ENCODE measurements at regions not wholly inside any gene's neighbourhood (a gene's known extent, or its start where the extent isn't known, plus 50 kb on each side); places are given as distances from the start of the nearest gene placed in this dataset.

GRCh38 chr15:87573534-87573933, 683.0 kb downstream of the NTRK3 start:
- intact Hi-C loops (cut with micrococcal nuclease), result no loop called here
- no TSS peak for BruUV-seq (replicated peaks)
- TF ChIP-seq, protein P1, sequence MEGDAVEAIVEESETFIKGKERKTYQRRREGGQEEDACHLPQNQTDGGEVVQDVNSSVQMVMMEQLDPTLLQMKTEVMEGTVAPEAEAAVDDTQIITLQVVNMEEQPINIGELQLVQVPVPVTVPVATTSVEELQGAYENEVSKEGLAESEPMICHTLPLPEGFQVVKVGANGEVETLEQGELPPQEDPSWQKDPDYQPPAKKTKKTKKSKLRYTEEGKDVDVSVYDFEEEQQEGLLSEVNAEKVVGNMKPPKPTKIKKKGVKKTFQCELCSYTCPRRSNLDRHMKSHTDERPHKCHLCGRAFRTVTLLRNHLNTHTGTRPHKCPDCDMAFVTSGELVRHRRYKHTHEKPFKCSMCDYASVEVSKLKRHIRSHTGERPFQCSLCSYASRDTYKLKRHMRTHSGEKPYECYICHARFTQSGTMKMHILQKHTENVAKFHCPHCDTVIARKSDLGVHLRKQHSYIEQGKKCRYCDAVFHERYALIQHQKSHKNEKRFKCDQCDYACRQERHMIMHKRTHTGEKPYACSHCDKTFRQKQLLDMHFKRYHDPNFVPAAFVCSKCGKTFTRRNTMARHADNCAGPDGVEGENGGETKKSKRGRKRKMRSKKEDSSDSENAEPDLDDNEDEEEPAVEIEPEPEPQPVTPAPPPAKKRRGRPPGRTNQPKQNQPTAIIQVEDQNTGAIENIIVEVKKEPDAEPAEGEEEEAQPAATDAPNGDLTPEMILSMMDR (IDR thresholded peaks at IDR 0.05; ENCODE audit: unreplicated experiment), result no peak
- ChIA-PET CTCF (no interaction called here), POLR2A (interaction anchor here (0.6 kb wide), 1 partner anchor 23 kb away, joined by 5 read pairs; no protein-coding TSS in a partner anchor)
- peaks cover 6% of the 10 kb centered on the region for H3K36me3 Mint-ChIP-seq (ENCODE audit: insufficient read depth, unreplicated experiment)
- no peak overlapping the region for H3K27ac Mint-ChIP-seq (ENCODE audit: low read depth, unreplicated experiment)
- DNase-seq (ENCODE audit: unreplicated experiment), result no peak
- no peaks in the 10 kb centered on the region for H3K9me3 Mint-ChIP-seq (ENCODE audit: unreplicated experiment)
- no peak overlapping the region for H3K4me3 Mint-ChIP-seq (ENCODE audit: unreplicated experiment)
- no peaks in the 10 kb centered on the region for H3K27me3 Mint-ChIP-seq (ENCODE audit: insufficient read depth, unreplicated experiment)
- peaks cover 31% of the 10 kb centered on the region for H3K4me1 Mint-ChIP-seq (ENCODE audit: insufficient read depth, unreplicated experiment)

- intact Hi-C loops (cut with micrococcal nuclease), result no loop called here
- no TSS peak for BruUV-seq (replicated peaks)
- POLR2A ChIA-PET, result interaction anchor here (0.6 kb wide), 1 partner anchor 22 kb away, joined by 5 read pairs; no protein-coding TSS in a partner anchor
- TF ChIP-seq, protein P1 (IDR thresholded peaks at IDR 0.05; ENCODE audit: unreplicated experiment), result no peak
- Mint-ChIP-seq H3K4me3 (ENCODE audit: unreplicated experiment) (no peak overlapping the region), H3K27ac (ENCODE audit: low read depth, unreplicated experiment) (no peak overlapping the region), H3K9me3 (ENCODE audit: unreplicated experiment) (no peaks in the 10 kb centered on the region), H3K36me3 (ENCODE audit: insufficient read depth, unreplicated experiment) (peaks cover 6% of the 10 kb centered on the region), H3K4me1 (ENCODE audit: insufficient read depth, unreplicated experiment) (peaks cover 27% of the 10 kb centered on the region), H3K27me3 (ENCODE audit: insufficient read depth, unreplicated experiment) (no peaks in the 10 kb centered on the region)
- CTCF ChIA-PET, result no interaction called here
- DNase-seq (ENCODE audit: unreplicated experiment), result no peak
Observed at GRCh38 chr15:87573039-87573438, 683.5 kb downstream of the NTRK3 start.

GRCh38 chr15:87572381-87572910, 684.1 kb downstream of the NTRK3 start:
- no peak overlapping the region for H3K27ac Mint-ChIP-seq (ENCODE audit: low read depth, unreplicated experiment)

GRCh38 chr15:87570206-87570605, 686.3 kb downstream of the NTRK3 start:
- no peak for DNase-seq (ENCODE audit: unreplicated experiment)
- TF ChIP-seq, protein P1 (IDR thresholded peaks at IDR 0.05; ENCODE audit: unreplicated experiment), result no peak
- intact Hi-C loops (cut with micrococcal nuclease), result no loop called here
- Mint-ChIP-seq H3K27me3 (ENCODE audit: insufficient read depth, unreplicated experiment) (no peaks in the 10 kb centered on the region), H3K36me3 (ENCODE audit: insufficient read depth, unreplicated experiment) (peaks cover 6% of the 10 kb centered on the region), H3K27ac (ENCODE audit: low read depth, unreplicated experiment) (no peak overlapping the region), H3K9me3 (ENCODE audit: unreplicated experiment) (no peaks in the 10 kb centered on the region), H3K4me1 (ENCODE audit: insufficient read depth, unreplicated experiment) (peaks cover 25% of the 10 kb centered on the region), H3K4me3 (ENCODE audit: unreplicated experiment) (no peak overlapping the region)
- ChIA-PET CTCF (interaction anchor here (0.5 kb wide), 1 partner anchor 181 kb away, joined by 3 read pairs; no protein-coding TSS in a partner anchor), POLR2A (interaction anchor here (0.7 kb wide), 1 partner anchor 656 kb away, joined by 3 read pairs; no protein-coding TSS in a partner anchor)
- BruUV-seq (replicated peaks), result no TSS peak

More at GRCh38 chr15:87572381-87572910, 684.1 kb downstream of the NTRK3 start:
- Mint-ChIP-seq H3K4me3 (ENCODE audit: unreplicated experiment) (no peak overlapping the region), H3K27me3 (ENCODE audit: insufficient read depth, unreplicated experiment) (no peaks in the 10 kb centered on the region), H3K9me3 (ENCODE audit: unreplicated experiment) (no peaks in the 10 kb centered on the region), H3K36me3 (ENCODE audit: insufficient read depth, unreplicated experiment) (peaks cover 6% of the 10 kb centered on the region), H3K4me1 (ENCODE audit: insufficient read depth, unreplicated experiment) (peaks cover 25% of the 10 kb centered on the region)
- TF ChIP-seq, protein P1 (IDR thresholded peaks at IDR 0.05; ENCODE audit: unreplicated experiment), result no peak
- DNase-seq (ENCODE audit: unreplicated experiment), result no peak
- ChIA-PET POLR2A (no interaction called here), CTCF (no interaction called here)
- BruUV-seq (replicated peaks), result no TSS peak
- intact Hi-C loops (cut with micrococcal nuclease), result no loop called here

Measured in MCF 10A (cell line).